ENCODE measurements at regions not wholly inside any gene's neighbourhood (a gene's known extent, or its start where the extent isn't known, plus 50 kb on each side); places are given as distances from the start of the nearest gene placed in this dataset.

DNA sequence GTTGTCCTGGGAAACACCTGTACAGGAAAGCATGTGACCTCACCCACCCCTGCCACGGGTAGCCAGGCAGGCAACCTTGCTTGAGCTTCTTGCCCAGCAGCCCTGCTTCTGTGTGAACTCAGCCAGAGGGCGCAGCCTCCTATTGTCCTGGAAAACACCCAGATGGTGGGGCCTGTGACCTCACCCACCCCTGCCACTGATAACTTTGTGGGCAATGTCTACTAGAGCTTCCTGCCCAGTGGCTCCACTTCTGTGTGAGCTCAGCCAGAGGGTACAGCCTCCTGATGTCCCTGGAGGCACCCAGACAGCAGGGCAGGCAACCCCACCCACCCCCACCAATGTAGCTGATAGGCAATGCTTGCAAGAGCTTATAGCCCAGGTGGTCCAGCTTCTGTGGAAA is 146.3 kb downstream of the DTHD1 start:
- H3K9me3 ChIP-seq (ENCODE audit: control insufficient read depth, insufficient read depth, low read length): no peaks in the 10 kb centered on the region
- H3K27me3 ChIP-seq (ENCODE audit: control insufficient read depth, low read length): no peaks in the 10 kb centered on the region
- no peaks in the 10 kb centered on the region for H3K9me2 ChIP-seq (replicated peaks; ENCODE audit: control insufficient read depth, low read length)
- H3K27ac ChIP-seq (ENCODE audit: low read depth, low read length): no peak overlapping the region
- TF ChIP-seq EZH2phosphoT487 (IDR thresholded peaks at IDR 0.05; ENCODE audit: borderline replicate concordance, low read length) (no peak), CTCF (IDR thresholded peaks at IDR 0.05; ENCODE audit: low read depth, low read length, poor library complexity, severe bottlenecking) (no peak)
- H3K4me2 ChIP-seq (ENCODE audit: low read length): no peak overlapping the region
- H3K4me1 ChIP-seq (ENCODE audit: control insufficient read depth, low read length): no peaks in the 10 kb centered on the region
- no peaks in the 10 kb centered on the region for H4K20me1 ChIP-seq (ENCODE audit: control insufficient read depth, insufficient read depth, low read depth, low read length)
- no peaks in the 10 kb centered on the region for H3F3A ChIP-seq (ENCODE audit: control insufficient read depth, insufficient read depth)
- H3K79me2 ChIP-seq (ENCODE audit: control insufficient read depth, low read length): no peaks in the 10 kb centered on the region
- no peaks in the 10 kb centered on the region for H3K36me3 ChIP-seq (ENCODE audit: control insufficient read depth, low read length)
- H3K4me3 ChIP-seq (ENCODE audit: low read length): no peak overlapping the region

GRCh38 chr4:36432586-36432985 is 151.2 kb downstream of the DTHD1 start:
- H3K27me3 ChIP-seq (ENCODE audit: control insufficient read depth, low read length): no peaks in the 10 kb centered on the region
- no peak overlapping the region for H3K4me2 ChIP-seq (ENCODE audit: low read length)
- no peaks in the 10 kb centered on the region for H3K4me1 ChIP-seq (ENCODE audit: control insufficient read depth, low read length)
- TF ChIP-seq EZH2phosphoT487 (IDR thresholded peaks at IDR 0.05; ENCODE audit: borderline replicate concordance, low read length) (no peak), CTCF (IDR thresholded peaks at IDR 0.05; ENCODE audit: low read depth, low read length, poor library complexity, severe bottlenecking) (no peak)
- no peaks in the 10 kb centered on the region for H3K36me3 ChIP-seq (ENCODE audit: control insufficient read depth, low read length)
- H3K9me3 ChIP-seq (ENCODE audit: control insufficient read depth, insufficient read depth, low read length): no peaks in the 10 kb centered on the region
- no peaks in the 10 kb centered on the region for H3F3A ChIP-seq (ENCODE audit: control insufficient read depth, insufficient read depth)
- H3K9me2 ChIP-seq (replicated peaks; ENCODE audit: control insufficient read depth, low read length): no peaks in the 10 kb centered on the region
- no peak overlapping the region for H3K27ac ChIP-seq (ENCODE audit: low read depth, low read length)
- H3K4me3 ChIP-seq (ENCODE audit: low read length): no peak overlapping the region
- H4K20me1 ChIP-seq (ENCODE audit: control insufficient read depth, insufficient read depth, low read depth, low read length): no peaks in the 10 kb centered on the region
- H3K79me2 ChIP-seq (ENCODE audit: control insufficient read depth, low read length): no peaks in the 10 kb centered on the region

- Histone ChIP-seq H3F3A (ENCODE audit: control insufficient read depth, insufficient read depth) (no peaks in the 10 kb centered on the region), H3K27me3 (ENCODE audit: control insufficient read depth, low read length) (no peaks in the 10 kb centered on the region), H3K9me2 (replicated peaks; ENCODE audit: control insufficient read depth, low read length) (no peaks in the 10 kb centered on the region), H3K27ac (ENCODE audit: low read depth, low read length) (no peak overlapping the region), H3K4me3 (ENCODE audit: low read length) (no peak overlapping the region), H3K79me2 (ENCODE audit: control insufficient read depth, low read length) (no peaks in the 10 kb centered on the region), H3K9me3 (ENCODE audit: control insufficient read depth, insufficient read depth, low read length) (no peaks in the 10 kb centered on the region), H3K4me1 (ENCODE audit: control insufficient read depth, low read length) (no peaks in the 10 kb centered on the region), H4K20me1 (ENCODE audit: control insufficient read depth, insufficient read depth, low read depth, low read length) (no peaks in the 10 kb centered on the region), H3K36me3 (ENCODE audit: control insufficient read depth, low read length) (no peaks in the 10 kb centered on the region), H3K4me2 (ENCODE audit: low read length) (no peak overlapping the region)
- TF ChIP-seq EZH2phosphoT487 (IDR thresholded peaks at IDR 0.05; ENCODE audit: borderline replicate concordance, low read length) (no peak), CTCF (IDR thresholded peaks at IDR 0.05; ENCODE audit: low read depth, low read length, poor library complexity, severe bottlenecking) (no peak)
Measured at GRCh38 chr4:36439556-36439955, 158.1 kb downstream of the DTHD1 start.

DNA sequence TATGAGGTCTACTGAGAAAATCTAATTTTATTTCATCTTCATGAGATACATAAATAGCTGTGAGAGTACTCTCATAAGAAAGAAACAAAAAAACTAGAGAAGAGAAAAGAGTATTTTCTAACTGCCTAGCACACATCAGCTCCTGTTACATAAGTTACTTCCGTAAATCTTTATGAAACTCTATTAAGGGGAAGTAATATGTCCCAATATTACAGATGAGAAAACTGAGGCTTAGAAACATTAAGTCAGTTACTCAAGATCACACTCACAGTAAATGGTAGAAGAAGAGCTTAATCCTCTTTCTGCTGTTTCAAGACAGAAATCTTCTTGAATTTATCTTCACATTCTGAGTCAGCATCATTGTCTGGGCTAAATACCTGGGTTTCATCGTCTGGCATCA is 164.1 kb downstream of the DTHD1 start:
- Histone ChIP-seq H3K4me1 (ENCODE audit: control insufficient read depth, low read length) (no peaks in the 10 kb centered on the region), H4K20me1 (ENCODE audit: control insufficient read depth, insufficient read depth, low read depth, low read length) (no peaks in the 10 kb centered on the region), H3K79me2 (ENCODE audit: control insufficient read depth, low read length) (no peaks in the 10 kb centered on the region), H3K27me3 (ENCODE audit: control insufficient read depth, low read length) (no peaks in the 10 kb centered on the region), H3K9me3 (ENCODE audit: control insufficient read depth, insufficient read depth, low read length) (no peaks in the 10 kb centered on the region), H3K36me3 (ENCODE audit: control insufficient read depth, low read length) (no peaks in the 10 kb centered on the region), H3K9me2 (replicated peaks; ENCODE audit: control insufficient read depth, low read length) (no peaks in the 10 kb centered on the region), H3K4me2 (ENCODE audit: low read length) (no peak overlapping the region), H3F3A (ENCODE audit: control insufficient read depth, insufficient read depth) (no peaks in the 10 kb centered on the region), H3K4me3 (ENCODE audit: low read length) (no peak overlapping the region), H3K27ac (ENCODE audit: low read depth, low read length) (no peak overlapping the region)
- no peak for TF ChIP-seq CTCF (IDR thresholded peaks at IDR 0.05; ENCODE audit: low read depth, low read length, poor library complexity, severe bottlenecking)
- no peak for TF ChIP-seq EZH2phosphoT487 (IDR thresholded peaks at IDR 0.05; ENCODE audit: borderline replicate concordance, low read length)
